IMR-90 (cell line): ENCODE measurements at regions not wholly inside any gene's neighbourhood (a gene's known extent, or its start where the extent isn't known, plus 50 kb on each side); places are given as distances from the start of the nearest gene placed in this dataset.

Experiments
- CTCF ChIP-seq: conservative IDR thresholded peaks from 2 replicates; pipeline ENCODE4 v1.5.1; 2012; ENCODE audit warnings: mild to moderate bottlenecking, low read depth, low read length, improper control_type of control experiment
- POLR2A ChIP-seq: IDR thresholded peaks from 2 replicates; pipeline ENCODE4 v1.6.1; 2012; ENCODE audit warnings: mild to moderate bottlenecking, low read depth, low read length

- no peak for TF ChIP-seq POLR2A
- TF ChIP-seq CTCF, result no peak
These were observed 734.0 kb upstream of the CDH7 start for GRCh38 chr18:65016631-65017371.
